CD4-positive, alpha-beta T cell treated with Interleukin-6 for 4 hours (primary cell): ENCODE measurements at regions not wholly inside any gene's neighbourhood (a gene's known extent, or its start where the extent isn't known, plus 50 kb on each side); places are given as distances from the start of the nearest gene placed in this dataset.

Source experiments
- DNase-seq: peaks from one replicate; pipeline ENCODE4 v3.0.0-alpha.2; 2020; ENCODE audit warnings: mixed read lengths

DNA sequence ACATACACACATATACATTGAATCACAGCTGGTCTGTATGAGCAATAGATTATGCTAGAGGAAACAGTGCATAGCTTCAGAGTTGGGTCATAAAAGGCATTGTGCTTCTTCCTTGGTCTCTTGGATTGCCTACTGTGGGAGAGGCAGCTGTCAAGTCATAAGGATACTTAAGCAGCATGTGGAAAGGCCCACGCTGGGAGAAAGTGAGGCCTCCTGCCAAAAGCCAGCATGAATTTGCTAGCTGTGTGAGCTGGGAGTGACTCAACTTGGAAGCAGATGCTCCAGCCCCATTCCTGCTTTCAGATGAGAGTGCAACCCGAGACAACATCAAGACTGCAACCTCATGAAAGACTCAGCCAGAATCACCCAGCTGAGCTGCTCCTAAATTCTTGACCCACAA is 311.9 kb upstream of the TBX3 start:
- DNase-seq: no peak

DNA sequence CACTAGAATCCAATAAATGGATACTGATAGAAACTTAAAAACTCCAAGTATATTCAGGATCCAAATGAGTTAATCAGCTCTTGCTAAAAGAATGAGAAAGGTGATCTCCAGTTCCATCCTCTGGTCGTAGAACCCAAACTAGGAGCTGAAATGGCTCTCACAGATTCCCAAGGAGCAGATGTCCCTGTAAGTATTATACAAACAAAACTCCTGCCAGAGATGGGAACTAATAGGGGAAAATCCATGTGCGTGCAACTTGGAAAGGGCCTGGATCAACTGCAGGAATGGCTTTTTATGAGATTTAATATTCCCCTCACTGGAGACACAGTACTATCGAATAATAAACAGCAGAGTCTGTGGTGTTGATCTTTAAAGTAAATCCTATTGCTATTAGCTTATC is 309.2 kb upstream of the TBX3 start:
- no peak for DNase-seq

DNA sequence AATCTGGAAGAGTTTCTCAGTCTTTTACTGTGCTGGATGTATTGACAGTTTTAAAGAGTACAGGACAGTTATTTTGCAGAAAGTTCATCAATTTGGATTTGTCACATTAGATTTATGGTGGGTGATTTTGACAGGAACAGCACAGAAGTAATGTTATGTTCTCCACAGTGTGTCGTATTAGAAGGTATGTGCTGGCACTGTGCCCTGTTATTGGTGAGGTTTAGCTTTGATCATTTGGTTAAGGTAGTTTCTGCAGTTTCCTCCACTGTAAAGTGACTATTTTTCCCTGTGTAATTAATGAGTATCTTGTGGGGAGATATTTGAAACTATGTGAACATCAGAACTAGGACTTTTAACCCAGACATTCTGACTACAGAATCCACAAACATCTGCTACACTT is 308.5 kb upstream of the TBX3 start:
- no peak for DNase-seq

DNA sequence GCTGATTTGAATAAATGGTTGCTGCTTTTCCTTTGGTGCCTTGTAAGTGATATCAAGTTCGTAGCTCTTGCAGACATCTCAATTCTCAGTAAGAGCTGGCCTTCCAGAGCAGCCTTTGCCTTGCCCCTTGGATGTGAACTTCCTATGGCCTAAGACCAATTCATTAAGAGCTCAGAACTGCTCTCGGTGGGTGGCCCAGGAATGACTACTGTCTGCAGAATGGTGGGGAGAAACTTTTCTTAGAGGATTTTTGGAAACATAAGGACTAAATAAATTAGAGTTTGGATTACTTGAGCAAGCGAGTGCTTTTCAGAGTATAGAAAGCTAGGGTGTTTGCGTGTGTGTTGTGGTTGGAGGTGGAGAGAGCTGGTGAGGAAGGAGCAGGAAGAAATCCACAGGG is 306.4 kb upstream of the TBX3 start:
- DNase-seq: no peak

- DNase-seq: no peak
Measured at GRCh38 chr12:114986849-114987248, 302.9 kb upstream of the TBX3 start.

GRCh38 chr12:114986178-114986714 is 302.3 kb upstream of the TBX3 start:
- no peak for DNase-seq

- DNase-seq: no peak
Measured at GRCh38 chr12:114984634-114985061, 300.7 kb upstream of the TBX3 start.

- DNase-seq: no peak
Measured at GRCh38 chr12:114982760-114983159, 298.8 kb upstream of the TBX3 start.

- no peak for DNase-seq
Measured at GRCh38 chr12:114981036-114981435, 297.1 kb upstream of the TBX3 start.

GRCh38 chr12:114976959-114977358 is 293.0 kb upstream of the TBX3 start:
- DNase-seq: no peak

DNA sequence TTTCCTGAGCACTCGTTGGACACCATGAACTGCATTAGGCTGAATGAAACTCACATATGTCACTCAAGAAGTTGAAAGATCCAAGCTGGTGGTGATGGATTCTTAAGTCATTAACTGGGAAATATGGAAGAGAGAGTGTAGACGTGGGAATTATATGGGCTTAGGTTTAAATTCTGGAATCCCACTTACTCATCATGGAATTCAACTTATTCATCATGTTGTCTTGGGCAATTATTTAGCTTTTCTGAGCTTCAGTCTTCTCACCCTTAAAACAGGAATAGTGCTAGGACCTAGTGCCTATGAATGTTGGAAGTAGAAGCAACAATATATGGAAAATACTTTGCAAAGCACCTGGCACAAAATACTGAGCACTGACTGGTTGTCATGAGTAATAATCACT is 292.4 kb upstream of the TBX3 start:
- no peak for DNase-seq

DNA sequence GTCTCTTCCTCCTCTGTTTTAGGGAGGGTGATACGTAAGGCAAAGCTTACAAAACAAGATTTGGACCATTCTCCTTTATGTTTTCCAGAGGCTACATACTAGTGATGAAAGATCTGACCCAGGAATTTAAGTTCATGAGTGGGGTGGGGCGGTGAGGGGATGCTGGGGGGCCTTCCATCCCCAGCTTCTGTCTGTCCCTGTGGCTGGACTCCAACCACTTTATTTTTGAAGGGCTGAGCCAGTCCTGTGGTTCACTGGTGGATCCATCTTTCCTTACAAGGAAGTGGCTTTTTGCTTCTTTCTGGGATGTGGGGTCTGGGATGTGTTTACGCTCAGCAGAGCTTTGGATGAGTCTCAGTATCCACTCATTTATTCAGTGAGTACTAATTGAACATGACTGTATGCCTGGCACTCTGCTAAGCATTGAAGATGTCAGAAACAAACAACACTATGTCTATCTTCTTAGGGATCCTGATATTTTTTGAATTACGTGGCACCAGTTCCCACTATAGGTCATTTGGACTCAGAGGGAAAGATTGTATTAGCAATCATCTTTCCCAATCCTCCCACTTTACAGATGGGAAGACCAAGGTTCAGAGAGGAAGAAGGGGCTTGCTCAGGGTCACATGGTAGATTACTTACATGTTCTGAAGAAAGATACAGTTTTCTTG is 291.8 kb upstream of the TBX3 start:
- DNase-seq: no peak

DNA sequence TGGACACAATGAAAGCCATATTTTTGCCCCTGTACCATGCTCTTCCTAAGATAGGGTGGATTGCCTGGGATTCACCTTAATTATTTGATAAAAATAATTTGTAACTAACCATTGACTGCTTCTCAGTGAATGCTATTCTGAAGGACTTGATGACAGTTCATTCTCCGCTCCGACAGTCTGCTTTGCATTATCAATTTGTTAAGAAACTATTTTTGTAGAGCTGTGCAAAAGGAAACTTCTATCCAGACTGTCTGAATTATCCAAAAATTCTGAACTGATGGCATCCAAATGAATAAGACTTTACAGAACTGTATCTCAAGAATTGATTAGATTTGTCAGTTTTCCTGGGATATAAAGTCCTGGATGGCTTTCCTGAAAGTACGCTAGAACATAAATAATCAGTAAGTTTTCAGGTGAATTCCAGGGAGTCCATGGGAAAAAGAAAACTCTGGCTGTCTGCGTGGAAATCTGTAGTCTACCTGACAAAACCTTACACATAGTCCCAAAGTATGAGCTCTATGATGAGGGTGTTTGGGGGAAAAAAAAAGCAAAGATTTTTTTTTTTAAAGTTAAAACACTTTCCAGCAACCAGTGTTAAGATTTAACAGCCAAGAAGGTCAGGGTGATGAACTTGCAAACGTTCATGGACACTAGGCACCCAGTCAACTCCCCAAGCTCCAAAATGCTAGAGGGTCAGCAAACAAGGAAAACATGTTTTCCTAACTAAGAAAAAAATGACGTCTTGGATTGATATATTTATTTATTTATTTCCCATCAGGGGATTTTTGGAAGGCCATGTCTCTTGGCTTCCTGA is 291.1 kb upstream of the TBX3 start:
- DNase-seq: no peak

DNA sequence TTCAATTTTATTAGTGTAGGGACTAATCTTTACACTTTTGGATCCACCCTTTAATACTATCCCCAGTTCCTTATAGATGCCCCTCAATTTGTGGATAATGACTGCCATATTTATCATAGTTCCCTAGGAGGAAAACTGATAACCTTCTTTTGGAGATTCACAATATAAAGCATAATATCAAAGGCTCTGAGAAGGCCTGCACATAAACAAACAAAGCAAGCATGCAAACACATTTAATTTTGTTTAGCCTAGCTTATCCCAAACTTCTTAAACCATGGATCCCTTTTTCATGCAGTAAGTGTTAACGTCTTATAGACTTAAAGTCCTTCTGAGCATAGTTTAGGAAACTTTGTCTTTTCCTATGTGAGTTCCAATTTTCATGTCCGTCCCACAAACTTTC is 290.4 kb upstream of the TBX3 start:
- no peak for DNase-seq

DNA sequence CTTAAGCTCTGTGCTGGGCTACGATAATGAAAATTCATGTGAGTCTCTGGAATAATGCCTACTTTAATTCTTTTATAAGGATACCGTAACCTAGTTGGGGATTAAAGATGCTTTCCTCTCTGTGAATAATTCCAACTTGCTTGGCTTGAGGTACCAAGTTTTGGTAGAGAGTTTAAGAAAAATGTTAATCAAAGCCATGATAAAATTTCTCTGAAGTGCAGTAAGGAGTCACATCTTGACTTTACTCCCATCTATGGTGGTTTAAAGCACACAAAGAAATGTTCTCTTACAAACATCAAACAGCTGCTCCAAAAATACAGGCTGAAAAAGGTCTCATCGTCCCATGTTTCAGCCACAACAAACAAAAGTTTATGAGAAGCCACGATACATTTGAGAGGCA is 284.8 kb upstream of the TBX3 start:
- no peak for DNase-seq

GRCh38 chr12:114967151-114967550 is 283.2 kb upstream of the TBX3 start:
- DNase-seq: no peak

- no peak for DNase-seq
Measured at GRCh38 chr12:114964841-114965240, 280.9 kb upstream of the TBX3 start.

GRCh38 chr12:114963846-114964245 is 279.9 kb upstream of the TBX3 start:
- no peak for DNase-seq

- DNase-seq: no peak
Measured at GRCh38 chr12:114961491-114961890, 277.5 kb upstream of the TBX3 start.

DNA sequence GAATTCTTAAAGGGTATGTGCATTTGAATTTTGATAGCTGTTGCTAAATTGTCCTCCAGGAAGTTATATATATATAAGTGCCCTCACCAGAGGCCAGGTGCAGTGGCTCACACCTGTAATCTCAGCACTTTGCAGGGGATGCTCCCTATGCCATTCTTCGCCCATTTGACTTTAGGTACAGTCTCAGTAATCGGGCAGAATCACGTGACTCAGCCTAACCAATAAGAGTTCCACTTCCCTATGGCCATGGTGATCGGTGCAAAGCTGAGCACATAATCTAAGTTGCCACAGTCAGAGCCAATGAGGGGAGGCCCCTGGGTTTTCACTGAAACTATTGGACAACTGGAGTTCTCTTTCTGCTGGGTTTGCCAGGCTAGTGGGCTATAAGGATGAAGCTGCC is 274.6 kb upstream of the TBX3 start:
- DNase-seq: no peak

GRCh38 chr12:114957225-114957624 is 273.2 kb upstream of the TBX3 start:
- no peak for DNase-seq

GRCh38 chr12:114955414-114956014 is 271.5 kb upstream of the TBX3 start:
- DNase-seq: no peak

DNA sequence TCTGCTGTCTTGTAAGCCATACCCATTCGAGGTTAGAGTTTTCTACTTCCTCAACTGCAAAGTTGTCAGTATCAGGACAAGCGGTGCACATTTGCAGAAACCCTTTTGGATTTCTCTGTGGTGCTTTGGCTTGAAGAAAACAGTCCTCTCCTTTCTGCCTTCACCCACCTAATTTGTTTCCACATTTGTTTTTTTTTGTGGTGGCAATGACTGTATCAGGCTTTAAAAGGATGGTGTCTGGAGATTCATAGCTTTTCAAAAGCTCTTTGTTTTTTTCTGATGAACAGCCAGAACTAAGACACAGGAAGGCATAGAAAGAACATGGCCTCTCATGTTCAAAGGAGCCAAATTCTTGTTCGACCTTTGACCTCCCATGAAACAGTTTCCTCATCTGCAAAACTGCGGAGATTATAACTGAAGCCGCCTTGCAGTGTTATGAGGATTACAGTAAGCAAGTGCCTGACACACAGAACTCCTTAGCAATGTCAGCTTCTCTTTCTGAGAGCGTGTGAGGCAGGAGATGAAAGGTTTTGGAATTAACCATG is 270.6 kb upstream of the TBX3 start:
- DNase-seq: no peak
